NT2/D1 (cell line): ENCODE measurements at regions not wholly inside any gene's neighbourhood (a gene's known extent, or its start where the extent isn't known, plus 50 kb on each side); places are given as distances from the start of the nearest gene placed in this dataset.

Source experiments
- DNase-seq: peaks from one replicate; pipeline ENCODE4 v3.0.0-alpha.2; 2011; ENCODE audit warnings: low read depth, low spot score
- H3K27me3 ChIP-seq: 2 replicates; pipeline ENCODE4 v1.6.0; 2011; ENCODE audit warnings: mild to moderate bottlenecking; ENCODE audit not compliant: insufficient read length, insufficient read depth
- H3K36me3 ChIP-seq: 2 replicates; pipeline ENCODE4 v1.6.1; 2011; ENCODE audit warnings: mild to moderate bottlenecking, low read length, mixed read lengths; ENCODE audit not compliant: insufficient read depth, insufficient read length
- H3K4me1 ChIP-seq: 2 replicates; pipeline ENCODE4 v1.5.1; 2011; ENCODE audit not compliant: insufficient read depth, insufficient read length
- H3K4me3 ChIP-seq: 2 replicates; pipeline ENCODE4 v1.5.1; 2011; ENCODE audit warnings: low read depth; ENCODE audit not compliant: insufficient read length
- H3K9ac ChIP-seq: 2 replicates; pipeline ENCODE4 v1.6.0; 2011; ENCODE audit warnings: low read depth; ENCODE audit not compliant: insufficient read length
- H3K9me3 ChIP-seq: 2 replicates; pipeline ENCODE4 v1.5.1; 2011; ENCODE audit warnings: mild to moderate bottlenecking, low read length; ENCODE audit not compliant: insufficient read depth
- SUZ12 ChIP-seq: IDR thresholded peaks from 2 replicates; pipeline ENCODE4 v1.6.1; 2011; ENCODE audit not compliant: insufficient read length, insufficient read depth; ENCODE audit errors: extremely low read depth
- YY1 ChIP-seq: IDR thresholded peaks from 2 replicates; pipeline ENCODE4 v1.6.1; 2011; ENCODE audit not compliant: insufficient read length, insufficient read depth
- ZNF274 ChIP-seq: IDR thresholded peaks from 2 replicates; pipeline ENCODE4 v1.6.1; 2011; ENCODE audit warnings: mild to moderate bottlenecking, low read depth, low read length

DNA sequence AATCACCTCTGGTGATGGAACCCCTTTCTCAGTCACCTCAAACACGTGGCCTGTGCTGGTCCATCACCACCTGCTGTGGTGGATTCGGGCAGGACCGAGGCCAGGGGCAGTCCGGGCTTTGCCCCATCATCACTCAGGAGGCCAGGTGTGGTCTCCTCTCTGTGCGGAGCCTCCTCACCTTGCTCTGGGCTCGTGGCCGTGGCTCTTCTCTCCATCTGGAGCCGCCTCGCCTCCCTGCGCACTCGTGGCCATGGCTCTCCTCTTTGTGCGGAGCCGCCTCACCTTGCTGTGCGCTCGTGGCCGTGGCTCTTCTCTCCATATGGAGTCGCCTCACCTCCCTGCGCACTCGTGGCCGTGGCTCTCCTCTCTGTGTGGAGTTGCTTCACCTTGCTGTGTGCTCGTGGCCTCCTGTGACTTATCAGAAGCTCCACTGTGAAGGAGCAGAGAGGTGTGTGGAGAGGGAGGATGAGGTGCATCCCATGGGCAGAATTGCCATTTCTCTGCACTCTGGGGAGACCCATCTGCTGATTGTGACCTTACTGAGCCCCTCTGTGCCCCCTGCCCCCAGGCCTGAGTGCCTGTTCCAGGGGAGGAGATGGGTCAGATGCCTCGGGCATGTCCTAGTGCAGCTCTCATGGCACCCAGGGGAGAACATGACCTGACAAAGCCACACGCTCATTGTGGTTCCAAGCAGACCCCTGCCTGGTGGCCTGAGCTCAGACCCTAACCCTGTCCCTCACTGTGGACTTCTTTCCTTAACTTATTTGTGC, 276.6 kb upstream of the IRX2 start:
- no peak for DNase-seq
- Histone ChIP-seq H3K9ac (no peak overlapping the region), H3K4me1 (peaks cover 3% of the 10 kb centered on the region), H3K36me3 (no peaks in the 10 kb centered on the region), H3K4me3 (no peak overlapping the region), H3K27me3 (no peaks in the 10 kb centered on the region), H3K9me3 (no peaks in the 10 kb centered on the region)
- TF ChIP-seq SUZ12 (no peak), YY1 (no peak), ZNF274 (no peak)

- Histone ChIP-seq H3K9ac (no peak overlapping the region), H3K36me3 (no peaks in the 10 kb centered on the region), H3K4me1 (peaks cover 3% of the 10 kb centered on the region), H3K9me3 (no peaks in the 10 kb centered on the region), H3K4me3 (no peak overlapping the region), H3K27me3 (no peaks in the 10 kb centered on the region)
- DNase-seq: no peak
- TF ChIP-seq ZNF274: no peak
- no peak for TF ChIP-seq SUZ12
- TF ChIP-seq YY1: no peak
These were observed 275.8 kb upstream of the IRX2 start for GRCh38 chr5:3027185-3027865.

GRCh38 chr5:3026651-3027050, 275.2 kb upstream of the IRX2 start:
- Histone ChIP-seq H3K4me3 (no peak overlapping the region), H3K9me3 (no peaks in the 10 kb centered on the region), H3K4me1 (peaks cover 3% of the 10 kb centered on the region), H3K9ac (no peak overlapping the region), H3K36me3 (no peaks in the 10 kb centered on the region), H3K27me3 (no peaks in the 10 kb centered on the region)
- TF ChIP-seq SUZ12: no peak
- TF ChIP-seq ZNF274: no peak
- no peak for TF ChIP-seq YY1
- DNase-seq: no peak

DNA sequence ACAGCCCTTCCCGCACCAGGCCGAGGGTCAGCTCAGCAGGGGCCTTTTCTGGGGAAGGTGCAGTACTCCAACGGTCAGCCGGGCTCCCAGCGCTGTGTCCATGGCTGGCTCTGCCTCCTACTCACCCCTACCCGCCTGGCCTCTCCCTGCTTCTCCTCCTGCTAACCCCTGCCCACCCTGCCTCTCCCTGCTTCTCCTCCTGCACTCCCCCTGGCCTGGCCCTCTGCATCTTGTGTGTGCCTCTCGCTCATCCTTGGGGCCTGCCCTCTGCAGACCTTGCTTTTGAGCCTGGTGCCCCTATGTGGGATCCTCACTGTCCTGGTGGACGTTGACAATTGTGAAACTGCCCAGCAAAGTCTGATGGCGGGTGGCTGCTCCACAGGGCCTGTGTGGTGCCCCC, 274.6 kb upstream of the IRX2 start:
- Histone ChIP-seq H3K4me3 (no peak overlapping the region), H3K9me3 (no peaks in the 10 kb centered on the region), H3K27me3 (no peaks in the 10 kb centered on the region), H3K9ac (no peak overlapping the region), H3K4me1 (peaks cover under 1% of the 10 kb centered on the region), H3K36me3 (no peaks in the 10 kb centered on the region)
- DNase-seq: no peak
- TF ChIP-seq SUZ12 (no peak), ZNF274 (no peak), YY1 (no peak)

GRCh38 chr5:3025392-3025791, 273.9 kb upstream of the IRX2 start:
- Histone ChIP-seq H3K9me3 (no peaks in the 10 kb centered on the region), H3K4me3 (no peak overlapping the region), H3K4me1 (no peaks in the 10 kb centered on the region), H3K27me3 (no peaks in the 10 kb centered on the region), H3K9ac (no peak overlapping the region), H3K36me3 (no peaks in the 10 kb centered on the region)
- TF ChIP-seq SUZ12: no peak
- no peak for TF ChIP-seq ZNF274
- TF ChIP-seq YY1: no peak
- DNase-seq: no peak

GRCh38 chr5:3024976-3025375, 273.5 kb upstream of the IRX2 start:
- Histone ChIP-seq H3K4me1 (no peaks in the 10 kb centered on the region), H3K9ac (no peak overlapping the region), H3K27me3 (no peaks in the 10 kb centered on the region), H3K36me3 (no peaks in the 10 kb centered on the region), H3K4me3 (no peak overlapping the region), H3K9me3 (no peaks in the 10 kb centered on the region)
- no peak for DNase-seq
- TF ChIP-seq SUZ12: no peak
- TF ChIP-seq ZNF274: no peak
- TF ChIP-seq YY1: no peak

DNA sequence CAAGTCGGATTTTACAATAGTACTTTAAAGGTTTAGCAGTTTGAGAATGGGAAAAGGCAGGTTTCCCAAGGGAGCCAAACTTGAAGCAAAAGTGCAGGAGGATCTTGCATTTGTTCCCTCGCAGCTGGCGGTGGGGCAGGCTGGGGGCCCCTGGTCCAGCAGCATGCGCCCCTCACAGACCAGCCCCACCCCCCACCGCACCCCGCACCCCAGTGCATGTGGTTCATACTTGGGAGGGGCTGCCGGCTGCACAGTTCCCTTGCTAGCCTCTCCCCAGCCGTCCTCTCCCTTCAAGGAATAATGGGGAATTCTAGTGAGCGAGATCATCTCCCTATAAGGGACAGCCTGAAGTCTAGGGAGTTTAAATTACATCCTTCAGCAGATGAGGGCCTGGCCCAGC, 273.1 kb upstream of the IRX2 start:
- no peaks in the 10 kb centered on the region for H3K9me3 ChIP-seq
- H3K4me1 ChIP-seq: no peaks in the 10 kb centered on the region
- no peak for TF ChIP-seq ZNF274
- no peak for TF ChIP-seq SUZ12
- no peak for TF ChIP-seq YY1
- DNase-seq: no peak
- no peaks in the 10 kb centered on the region for H3K36me3 ChIP-seq
- H3K4me3 ChIP-seq: no peak overlapping the region
- H3K27me3 ChIP-seq: no peaks in the 10 kb centered on the region
- H3K9ac ChIP-seq: no peak overlapping the region
